B cell (primary cell): ENCODE measurements at regions not wholly inside any gene's neighbourhood (a gene's known extent, or its start where the extent isn't known, plus 50 kb on each side); places are given as distances from the start of the nearest gene placed in this dataset.

Source experiments
- ATAC-seq: fragments of 200-7000 bp; cut with Tn5 transposase; one replicate; pipeline ENCODE4 v1.10.0; 2021; ENCODE audit warnings: low read depth, mild to moderate bottlenecking, moderate number of reproducible peaks, moderate library complexity
- CTCF ChIA-PET: fragments of 350-600 bp; sonication (Branson Sonifier 250); formaldehyde crosslinking; loops from one replicate; lab custom pipeline; 2021; ENCODE audit warnings: antibody characterized with exemption, inconsistent platforms; lab: Charles Lee
- POLR2A ChIA-PET: fragments of 350-600 bp; sonication (Branson Sonifier 250); formaldehyde crosslinking; loops from one replicate; lab custom pipeline; 2021; ENCODE audit warnings: antibody characterized with exemption; lab: Charles Lee
- DNase-seq: peaks from one replicate; pipeline ENCODE4 v3.0.0; 2013
- H2AFZ ChIP-seq: 2 replicates; pipeline ENCODE4 v1.6.1; 2012; ENCODE audit warnings: mild to moderate bottlenecking, low read depth, low read length; ENCODE audit not compliant: insufficient read depth, poor library complexity, severe bottlenecking
- H3K27ac ChIP-seq, 2 donors: 1 replicate in 1 of 2; 2 replicates in 1 of 2; pipeline ENCODE4 v1.5.1; 2012 to 2013; ENCODE audit warnings: low read length in 2 of 2, mild to moderate bottlenecking in 2 of 2, moderate library complexity in 1 of 2
- H3K27me3 ChIP-seq, 4 experiments: fragments of 200-600 bp in 1 of 4; sonication (generic) in 1 of 4; replicated peaks in 1 of 4; 1 replicate in 2 of 4; 2 replicates in 2 of 4; pipeline versions ENCODE4 v1.6.1 to v1.7.0; 2013 to 2016; ENCODE audit warnings: low read length in 3 of 4, mild to moderate bottlenecking in 2 of 4, mixed read lengths in 1 of 4, moderate library complexity in 1 of 4; ENCODE audit not compliant: insufficient read depth in 4 of 4, control insufficient read depth in 3 of 4; ENCODE audit errors: control extremely low read depth in 1 of 4
- H3K36me3 ChIP-seq, 2 experiments: replicated peaks in 1 of 2; 1 replicate in 1 of 2; 2 replicates in 1 of 2; pipeline versions ENCODE4 v1.6.1 to v1.7.1; 2013; ENCODE audit warnings: low read length in 1 of 2; ENCODE audit not compliant: insufficient read depth in 2 of 2, control insufficient read depth in 1 of 2; ENCODE audit errors: control extremely low read depth in 1 of 2, extremely low read depth in 1 of 2
- H3K4me1 ChIP-seq, 2 donors: fragments of 200-600 bp in 1 of 2; sonication (generic) in 1 of 2; 1 replicate in 1 of 2; 2 replicates in 1 of 2; pipeline versions ENCODE4 v1.5.1 to v1.6.1; 2013 to 2017; ENCODE audit warnings: low read length in 2 of 2; ENCODE audit not compliant: control insufficient read depth in 2 of 2, insufficient read depth in 2 of 2
- H3K4me2 ChIP-seq: replicated peaks from 2 replicates; pipeline ENCODE3; 2012; ENCODE audit warnings: mild to moderate bottlenecking, low read depth, low read length; ENCODE audit not compliant: poor library complexity, severe bottlenecking
- H3K4me3 ChIP-seq, 5 experiments: fragments of 200-600 bp in 1 of 5; sonication (generic) in 1 of 5; 1 replicate in 3 of 5; 2 replicates in 2 of 5; pipeline versions ENCODE4 v1.5.1 to v1.7.0; 2011 to 2016; ENCODE audit warnings: low read length in 4 of 5, mild to moderate bottlenecking in 4 of 5, low read depth in 2 of 5, control low read depth in 1 of 5, moderate library complexity in 1 of 5; ENCODE audit not compliant: insufficient read depth in 1 of 5; ENCODE audit errors: control extremely low read depth in 1 of 5, extremely low read depth in 1 of 5
- H3K79me2 ChIP-seq: fragments of 200-600 bp; sonication (generic); one replicate; pipeline ENCODE4 v1.6.0; 2016; ENCODE audit warnings: low read length; ENCODE audit not compliant: control insufficient read depth, insufficient read depth
- H3K9ac ChIP-seq: fragments of 200-600 bp; sonication (generic); 2 replicates; pipeline ENCODE4 v1.6.1; 2017; ENCODE audit warnings: mild to moderate bottlenecking, low read length, moderate library complexity
- H3K9me3 ChIP-seq, 3 donors: one replicate each; pipeline versions ENCODE4 v1.6.1 to v1.7.1; 2013; ENCODE audit warnings: low read length in 2 of 3; ENCODE audit not compliant: control insufficient read depth in 2 of 3, insufficient read depth in 1 of 3; ENCODE audit errors: control extremely low read depth in 1 of 3
- H4K20me1 ChIP-seq: 2 replicates; pipeline ENCODE4 v1.6.0; 2012; ENCODE audit warnings: mild to moderate bottlenecking, low read length; ENCODE audit not compliant: insufficient read depth, control insufficient read depth, poor library complexity, severe bottlenecking
- H3K27ac Mint-ChIP-seq: one replicate; pipeline ENCODE4 v1.8.0; 2021; ENCODE audit warnings: mixed read lengths
- H3K27me3 Mint-ChIP-seq: one replicate; pipeline ENCODE4 v1.8.0; 2021; ENCODE audit warnings: mixed read lengths
- H3K4me1 Mint-ChIP-seq: one replicate; pipeline ENCODE4 v1.8.0; 2021; ENCODE audit warnings: mixed read lengths
- H3K4me3 Mint-ChIP-seq: one replicate; pipeline ENCODE4 v1.8.0; 2021; ENCODE audit warnings: mixed read lengths
- H3K9me3 Mint-ChIP-seq: one replicate; pipeline ENCODE4 v1.8.0; 2022; ENCODE audit warnings: mixed read lengths; ENCODE audit not compliant: insufficient read depth
- EZH2 ChIP-seq: IDR thresholded peaks from 2 replicates; pipeline ENCODE4 v1.6.1; 2012; ENCODE audit warnings: borderline replicate concordance, low read depth, mild to moderate bottlenecking, moderate library complexity, low read length; ENCODE audit not compliant: insufficient read depth, poor library complexity, severe bottlenecking
- WGBS: methylation state at CpG from one replicate; pipeline ENCODE4 v1.1.5; 2013; ENCODE audit warnings: missing lambda C conversion rate; ENCODE audit not compliant: insufficient coverage; 5-methylcytosine and 5-hydroxymethylcytosine counted together
- intact Hi-C: fragments of 100-400 bp; cut with micrococcal nuclease; formaldehyde crosslinking; loops from one replicate; pipeline ENCODE4 v1.10.0; 2022
- TF ChIP-seq, protein P1 (sequence below): fragments of 200-600 bp; IDR thresholded peaks from one replicate; pipeline ENCODE4 v1.8.0; 2022; ENCODE audit warnings: antibody characterized with exemption, mild to moderate bottlenecking

DNA sequence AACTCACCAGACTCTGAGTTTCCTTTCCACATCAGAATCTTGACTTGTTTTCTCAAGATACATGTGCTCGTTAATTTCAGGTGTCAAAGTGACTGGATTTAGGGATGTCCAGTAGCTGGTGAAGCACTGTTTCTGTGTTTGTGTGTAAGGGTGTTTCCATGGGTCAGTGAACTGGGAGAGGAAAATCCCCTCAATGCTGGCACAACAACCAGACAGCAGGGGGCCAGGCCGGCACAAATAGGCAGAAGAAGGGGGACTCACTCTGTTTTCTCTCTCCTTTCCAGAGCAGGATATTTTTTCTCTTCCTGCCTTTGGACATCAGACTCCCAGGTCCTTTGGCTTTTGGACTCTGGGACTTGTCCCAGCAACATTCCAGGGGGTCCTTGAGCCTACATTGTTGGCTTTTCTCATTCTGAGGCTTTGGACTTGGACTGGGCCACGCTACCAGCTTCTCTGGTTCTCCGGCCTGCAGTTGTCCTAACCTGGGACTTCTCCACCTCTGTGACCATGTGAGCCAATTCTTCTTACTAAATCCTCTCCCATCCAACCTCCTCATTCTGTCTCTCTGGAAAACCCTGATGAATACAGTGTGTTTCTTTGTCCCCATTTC is 144.0 kb downstream of the CAAP1 start:
- Histone ChIP-seq H3K36me3 (no peaks in the 10 kb centered on the region), H3K9me3 (no peaks in the 10 kb centered on the region), H3K27ac (no peak overlapping the region), H3K4me2 (no peak overlapping the region), H4K20me1 (no peaks in the 10 kb centered on the region), H3K27me3 (no peaks in the 10 kb centered on the region), H3K9ac (no peak overlapping the region), H2AFZ (no peak overlapping the region), H3K4me1 (no peaks in the 10 kb centered on the region), H3K79me2 (no peaks in the 10 kb centered on the region), H3K4me3 (no peak overlapping the region)
- intact Hi-C loops = no loop called here
- ChIA-PET CTCF (no interaction called here), POLR2A (no interaction called here)
- TF ChIP-seq EZH2 = no peak
- WGBS = 90% methylated on average over 3 of the region's 4 CpGs
- ATAC-seq (no peak), DNase-seq (no peak)
- Mint-ChIP-seq H3K9me3 (no peaks in the 10 kb centered on the region), H3K27ac (no peak overlapping the region), H3K4me3 (no peak overlapping the region), H3K4me1 (peaks cover 5% of the 10 kb centered on the region), H3K27me3 (no peaks in the 10 kb centered on the region)

DNA sequence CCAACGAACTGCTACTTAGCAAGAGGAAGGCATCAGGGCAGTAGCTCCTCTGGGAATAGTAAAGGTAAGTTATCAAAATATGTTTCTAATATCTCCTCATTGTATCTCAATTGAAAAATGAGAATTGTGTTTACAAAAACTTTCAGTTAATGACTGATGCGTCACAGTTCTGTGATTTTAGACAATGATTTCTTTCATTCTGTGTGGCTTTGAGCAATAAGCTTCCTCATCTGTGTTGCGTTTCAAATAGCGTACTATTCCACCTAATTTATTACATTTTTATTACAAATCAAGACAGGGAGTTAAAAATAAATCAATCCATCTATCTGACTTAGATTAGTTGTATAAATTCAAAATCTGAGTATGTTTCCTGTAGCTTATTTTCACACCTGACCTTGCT is 145.0 kb downstream of the CAAP1 start:
- H3K79me2 ChIP-seq = no peaks in the 10 kb centered on the region
- H3K9ac ChIP-seq = no peak overlapping the region
- intact Hi-C loops = no loop called here
- Mint-ChIP-seq H3K27ac (no peak overlapping the region), H3K27me3 (no peaks in the 10 kb centered on the region), H3K9me3 (no peaks in the 10 kb centered on the region), H3K4me3 (no peak overlapping the region), H3K4me1 (peaks cover 5% of the 10 kb centered on the region)
- no peak for ATAC-seq
- no peak for DNase-seq
- H3K4me1 ChIP-seq = no peaks in the 10 kb centered on the region
- H2AFZ ChIP-seq = no peak overlapping the region
- TF ChIP-seq EZH2 = no peak
- TF ChIP-seq, protein P1, sequence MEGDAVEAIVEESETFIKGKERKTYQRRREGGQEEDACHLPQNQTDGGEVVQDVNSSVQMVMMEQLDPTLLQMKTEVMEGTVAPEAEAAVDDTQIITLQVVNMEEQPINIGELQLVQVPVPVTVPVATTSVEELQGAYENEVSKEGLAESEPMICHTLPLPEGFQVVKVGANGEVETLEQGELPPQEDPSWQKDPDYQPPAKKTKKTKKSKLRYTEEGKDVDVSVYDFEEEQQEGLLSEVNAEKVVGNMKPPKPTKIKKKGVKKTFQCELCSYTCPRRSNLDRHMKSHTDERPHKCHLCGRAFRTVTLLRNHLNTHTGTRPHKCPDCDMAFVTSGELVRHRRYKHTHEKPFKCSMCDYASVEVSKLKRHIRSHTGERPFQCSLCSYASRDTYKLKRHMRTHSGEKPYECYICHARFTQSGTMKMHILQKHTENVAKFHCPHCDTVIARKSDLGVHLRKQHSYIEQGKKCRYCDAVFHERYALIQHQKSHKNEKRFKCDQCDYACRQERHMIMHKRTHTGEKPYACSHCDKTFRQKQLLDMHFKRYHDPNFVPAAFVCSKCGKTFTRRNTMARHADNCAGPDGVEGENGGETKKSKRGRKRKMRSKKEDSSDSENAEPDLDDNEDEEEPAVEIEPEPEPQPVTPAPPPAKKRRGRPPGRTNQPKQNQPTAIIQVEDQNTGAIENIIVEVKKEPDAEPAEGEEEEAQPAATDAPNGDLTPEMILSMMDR = no peak
- H3K9me3 ChIP-seq = no peaks in the 10 kb centered on the region
- H3K4me2 ChIP-seq = no peak overlapping the region
- no peak overlapping the region for H3K27ac ChIP-seq
- no peaks in the 10 kb centered on the region for H3K27me3 ChIP-seq
- H4K20me1 ChIP-seq = no peaks in the 10 kb centered on the region
- CTCF ChIA-PET = no interaction called here
- no peak overlapping the region for H3K4me3 ChIP-seq
- H3K36me3 ChIP-seq = no peaks in the 10 kb centered on the region
- no CpG with 5 or more reads among the region's 4 CpGs for WGBS
- POLR2A ChIA-PET = no interaction called here
